Fibroblast of skin of left quadriceps (primary cell): ENCODE measurements at regions not wholly inside any gene's neighbourhood (a gene's known extent, or its start where the extent isn't known, plus 50 kb on each side); places are given as distances from the start of the nearest gene placed in this dataset.

Source experiments
- DNase-seq, 2 experiments: peaks; one replicate each; pipeline ENCODE4 v3.0.0-alpha.2; 2013; ENCODE audit warnings: low read depth in 2 of 2

GRCh38 chr10:53006663-53007526, 234.3 kb upstream of the MBL2 start:
- DNase-seq: no peak

GRCh38 chr10:53005612-53006345, 233.2 kb upstream of the MBL2 start:
- no peak for DNase-seq

- no peak for DNase-seq
Observed at GRCh38 chr10:53003094-53003493, 230.5 kb upstream of the MBL2 start.

- no peak for DNase-seq
Observed at GRCh38 chr10:52999681-53000080, 227.1 kb upstream of the MBL2 start.

- no peak for DNase-seq
Observed at GRCh38 chr10:52999258-52999657, 226.7 kb upstream of the MBL2 start.

- DNase-seq: no peak
Observed at GRCh38 chr10:52997007-52997406, 224.4 kb upstream of the MBL2 start.

GRCh38 chr10:52994370-52994769, 221.8 kb upstream of the MBL2 start:
- no peak for DNase-seq

GRCh38 chr10:52993109-52993508, 220.5 kb upstream of the MBL2 start:
- no peak for DNase-seq

GRCh38 chr10:52992567-52992966, 220.0 kb upstream of the MBL2 start:
- DNase-seq: no peak

- DNase-seq: no peak
Observed at GRCh38 chr10:52988923-52989322, 216.3 kb upstream of the MBL2 start.

GRCh38 chr10:52986125-52986524, 213.5 kb upstream of the MBL2 start:
- DNase-seq: no peak

GRCh38 chr10:52984169-52984568, 211.6 kb upstream of the MBL2 start:
- no peak for DNase-seq

GRCh38 chr10:52979295-52979990, 206.9 kb upstream of the MBL2 start:
- DNase-seq: no peak

- no peak for DNase-seq
Observed at GRCh38 chr10:52977581-52977980, 205.0 kb upstream of the MBL2 start.

- no peak for DNase-seq
Observed at GRCh38 chr10:52967806-52968795, 195.5 kb upstream of the MBL2 start.

GRCh38 chr10:52966904-52967303, 194.3 kb upstream of the MBL2 start:
- DNase-seq: no peak

- no peak for DNase-seq
Observed at GRCh38 chr10:52965938-52966401, 193.4 kb upstream of the MBL2 start.

- DNase-seq: no peak
Observed at GRCh38 chr10:52965509-52965908, 192.9 kb upstream of the MBL2 start.

- DNase-seq: no peak
Observed at GRCh38 chr10:52961323-52961722, 188.7 kb upstream of the MBL2 start.

- DNase-seq: no peak
Observed at GRCh38 chr10:52959810-52960209, 187.2 kb upstream of the MBL2 start.

GRCh38 chr10:52956861-52957260, 184.3 kb upstream of the MBL2 start:
- DNase-seq: no peak
